ENCODE measurements at regions not wholly inside any gene's neighbourhood (a gene's known extent, or its start where the extent isn't known, plus 50 kb on each side); places are given as distances from the start of the nearest gene placed in this dataset.

GRCh38 chr5:39876146-39876545, 451.4 kb upstream of the DAB2 start:
- H2AFZ ChIP-seq (ENCODE audit: low read length), result no peak overlapping the region
- no peaks in the 10 kb centered on the region for H3K27me3 ChIP-seq (ENCODE audit: control insufficient read depth, insufficient read depth, low read length)
- H4K20me1 ChIP-seq (ENCODE audit: control insufficient read depth, extremely low read depth, insufficient read depth, low read length), result no peaks in the 10 kb centered on the region
- H3K4me3 ChIP-seq (replicated peaks in 1 of 4; ENCODE audit: control extremely low read depth in 1 of 4, insufficient read depth in 1 of 4, low read depth in 3 of 4, low read length in 4 of 4), result no peak overlapping the region
- H3K9me3 ChIP-seq (ENCODE audit: control insufficient read depth, insufficient read depth, low read depth, low read length), result no peaks in the 10 kb centered on the region
- H3K36me3 ChIP-seq (ENCODE audit: control insufficient read depth, insufficient read depth, low read length), result no peaks in the 10 kb centered on the region
- H3K9ac ChIP-seq (ENCODE audit: insufficient read depth, low read length), result no peak overlapping the region
- no peaks in the 10 kb centered on the region for H3K4me1 ChIP-seq (ENCODE audit: control insufficient read depth, extremely low read depth, insufficient read depth, low read length)
- TF ChIP-seq EZH2 (IDR thresholded peaks at IDR 0.05; ENCODE audit: low read length, missing control alignments) (no peak), CTCF (conservative IDR thresholded peaks at IDR 0.05 in 1 of 2, IDR thresholded peaks at IDR 0.05 in 1 of 2; ENCODE audit: low read depth in 1 of 2, low read length in 2 of 2) (no peak)
- no peaks in the 10 kb centered on the region for H3K79me2 ChIP-seq (ENCODE audit: control insufficient read depth, insufficient read depth, low read length)
- H3K4me2 ChIP-seq (ENCODE audit: extremely low read depth, insufficient read depth, low read length), result no peak overlapping the region
- H3K27ac ChIP-seq (ENCODE audit: insufficient read depth, low read length), result no peak overlapping the region
- DNase-seq (ENCODE audit: low read depth in 2 of 2), result no peak

- Histone ChIP-seq H3K4me1 (ENCODE audit: control insufficient read depth, extremely low read depth, insufficient read depth, low read length) (no peaks in the 10 kb centered on the region), H3K79me2 (ENCODE audit: control insufficient read depth, insufficient read depth, low read length) (no peaks in the 10 kb centered on the region), H2AFZ (ENCODE audit: low read length) (no peak overlapping the region), H3K36me3 (ENCODE audit: control insufficient read depth, insufficient read depth, low read length) (no peaks in the 10 kb centered on the region), H3K27ac (ENCODE audit: insufficient read depth, low read length) (no peak overlapping the region), H3K4me3 (replicated peaks in 1 of 4; ENCODE audit: control extremely low read depth in 1 of 4, insufficient read depth in 1 of 4, low read depth in 3 of 4, low read length in 4 of 4) (no peak overlapping the region), H3K4me2 (ENCODE audit: extremely low read depth, insufficient read depth, low read length) (no peak overlapping the region), H3K27me3 (ENCODE audit: control insufficient read depth, insufficient read depth, low read length) (no peaks in the 10 kb centered on the region), H3K9ac (ENCODE audit: insufficient read depth, low read length) (no peak overlapping the region), H3K9me3 (ENCODE audit: control insufficient read depth, insufficient read depth, low read depth, low read length) (no peaks in the 10 kb centered on the region), H4K20me1 (ENCODE audit: control insufficient read depth, extremely low read depth, insufficient read depth, low read length) (no peaks in the 10 kb centered on the region)
- DNase-seq (ENCODE audit: low read depth in 2 of 2), result no peak
- TF ChIP-seq EZH2 (IDR thresholded peaks at IDR 0.05; ENCODE audit: low read length, missing control alignments), result no peak
- TF ChIP-seq CTCF (conservative IDR thresholded peaks at IDR 0.05 in 1 of 2, IDR thresholded peaks at IDR 0.05 in 1 of 2; ENCODE audit: low read depth in 1 of 2, low read length in 2 of 2), result no peak
Observed at GRCh38 chr5:39870137-39870536, 445.4 kb upstream of the DAB2 start.

- no peak overlapping the region for H3K4me3 ChIP-seq (replicated peaks in 1 of 4; ENCODE audit: control extremely low read depth in 1 of 4, insufficient read depth in 1 of 4, low read depth in 3 of 4, low read length in 4 of 4)
- no peak for DNase-seq (ENCODE audit: low read depth in 2 of 2)
- H3K9ac ChIP-seq (ENCODE audit: insufficient read depth, low read length), result no peak overlapping the region
- no peak overlapping the region for H3K4me2 ChIP-seq (ENCODE audit: extremely low read depth, insufficient read depth, low read length)
- no peaks in the 10 kb centered on the region for H3K4me1 ChIP-seq (ENCODE audit: control insufficient read depth, extremely low read depth, insufficient read depth, low read length)
- H2AFZ ChIP-seq (ENCODE audit: low read length), result no peak overlapping the region
- no peaks in the 10 kb centered on the region for H3K27me3 ChIP-seq (ENCODE audit: control insufficient read depth, insufficient read depth, low read length)
- H3K27ac ChIP-seq (ENCODE audit: insufficient read depth, low read length), result no peak overlapping the region
- H4K20me1 ChIP-seq (ENCODE audit: control insufficient read depth, extremely low read depth, insufficient read depth, low read length), result no peaks in the 10 kb centered on the region
- no peak for TF ChIP-seq CTCF (conservative IDR thresholded peaks at IDR 0.05 in 1 of 2, IDR thresholded peaks at IDR 0.05 in 1 of 2; ENCODE audit: low read depth in 1 of 2, low read length in 2 of 2)
- TF ChIP-seq EZH2 (IDR thresholded peaks at IDR 0.05; ENCODE audit: low read length, missing control alignments), result no peak
- no peaks in the 10 kb centered on the region for H3K9me3 ChIP-seq (ENCODE audit: control insufficient read depth, insufficient read depth, low read depth, low read length)
- H3K36me3 ChIP-seq (ENCODE audit: control insufficient read depth, insufficient read depth, low read length), result no peaks in the 10 kb centered on the region
- no peaks in the 10 kb centered on the region for H3K79me2 ChIP-seq (ENCODE audit: control insufficient read depth, insufficient read depth, low read length)
Observed at GRCh38 chr5:39869396-39869795, 444.6 kb upstream of the DAB2 start.

All from fibroblast of lung (primary cell).